ENCODE measurements at regions not wholly inside any gene's neighbourhood (a gene's known extent, or its start where the extent isn't known, plus 50 kb on each side); places are given as distances from the start of the nearest gene placed in this dataset.

GRCh38 chr12:131482686-131483085, 228.2 kb upstream of the SFSWAP start:
- no peak for TF ChIP-seq CTCF (IDR thresholded peaks at IDR 0.05)
- TF ChIP-seq POLR2A (IDR thresholded peaks at IDR 0.05): no peak

All from esophagus squamous epithelium (tissue), 4 donors.